DND-41 (cell line): ENCODE measurements at regions not wholly inside any gene's neighbourhood (a gene's known extent, or its start where the extent isn't known, plus 50 kb on each side); places are given as distances from the start of the nearest gene placed in this dataset.

Experiments used
- ATAC-seq: fragments of 200-7000 bp; cut with Tn5 transposase; 3 replicates; pipeline ENCODE4 v1.9.1; 2021; ENCODE audit warnings: low read depth; ENCODE audit not compliant: insufficient read depth
- DNase-seq: peaks from one replicate; pipeline ENCODE4 v3.0.0-alpha.2; 2020
- H2AFZ ChIP-seq: 2 replicates; pipeline ENCODE4 v1.6.0; 2012; ENCODE audit warnings: low read depth, low read length
- H3K27ac ChIP-seq: 2 replicates; pipeline ENCODE4 v1.5.1; 2012; ENCODE audit warnings: low read length, inconsistent platforms
- H3K27me3 ChIP-seq: fragments of 200-600 bp; sonication (generic); 2 replicates; pipeline ENCODE4 v1.6.0; 2012; ENCODE audit warnings: low read length, mild to moderate bottlenecking, inconsistent platforms; ENCODE audit not compliant: insufficient read depth, poor library complexity
- H3K36me3 ChIP-seq: 2 replicates; pipeline ENCODE4 v1.5.1; 2012; ENCODE audit warnings: low read length, inconsistent platforms; ENCODE audit not compliant: insufficient read depth
- H3K4me1 ChIP-seq: 2 replicates; pipeline ENCODE4 v1.5.1; 2012; ENCODE audit warnings: mild to moderate bottlenecking, low read length; ENCODE audit not compliant: insufficient read depth
- H3K4me2 ChIP-seq: 2 replicates; pipeline ENCODE4 v1.6.0; 2012; ENCODE audit warnings: mild to moderate bottlenecking, moderate library complexity, low read length, inconsistent platforms; ENCODE audit not compliant: insufficient read depth
- H3K4me3 ChIP-seq, 2 experiments: fragments of 200-600 bp in 1 of 2; shearing (Covaris generic) in 1 of 2; 2 replicates each; pipeline ENCODE4 v1.5.1; 2012 to 2016; ENCODE audit warnings: inconsistent platforms in 2 of 2, low read length in 2 of 2, mild to moderate bottlenecking in 2 of 2, low read depth in 1 of 2, moderate library complexity in 1 of 2
- H3K79me2 ChIP-seq: 2 replicates; pipeline ENCODE4 v1.6.0; 2012; ENCODE audit warnings: low read length, inconsistent platforms; ENCODE audit not compliant: insufficient read depth
- H3K9ac ChIP-seq: 2 replicates; pipeline ENCODE4 v1.6.0; 2012; ENCODE audit warnings: low read depth, mild to moderate bottlenecking, inconsistent platforms, low read length, moderate library complexity
- H3K9me3 ChIP-seq: 2 replicates; pipeline ENCODE4 v1.5.1; 2012; ENCODE audit warnings: low read length, moderate library complexity, mild to moderate bottlenecking, inconsistent platforms; ENCODE audit not compliant: insufficient read depth, severe bottlenecking
- H4K20me1 ChIP-seq: 2 replicates; pipeline ENCODE4 v1.6.0; 2012; ENCODE audit warnings: low read length; ENCODE audit not compliant: insufficient read depth
- EZH2 ChIP-seq: IDR thresholded peaks from 3 replicates; pipeline ENCODE4 v1.6.1; 2012; ENCODE audit warnings: borderline replicate concordance, low read depth, mild to moderate bottlenecking, moderate library complexity, low read length, inconsistent platforms; ENCODE audit not compliant: severe bottlenecking
- TF ChIP-seq, protein P1 (sequence below): IDR thresholded peaks from 2 replicates; pipeline ENCODE4 v1.5.1; 2012; ENCODE audit warnings: borderline replicate concordance, low read length, moderate library complexity, mild to moderate bottlenecking; ENCODE audit not compliant: poor library complexity, severe bottlenecking; ENCODE audit errors: extremely low read depth

DNA sequence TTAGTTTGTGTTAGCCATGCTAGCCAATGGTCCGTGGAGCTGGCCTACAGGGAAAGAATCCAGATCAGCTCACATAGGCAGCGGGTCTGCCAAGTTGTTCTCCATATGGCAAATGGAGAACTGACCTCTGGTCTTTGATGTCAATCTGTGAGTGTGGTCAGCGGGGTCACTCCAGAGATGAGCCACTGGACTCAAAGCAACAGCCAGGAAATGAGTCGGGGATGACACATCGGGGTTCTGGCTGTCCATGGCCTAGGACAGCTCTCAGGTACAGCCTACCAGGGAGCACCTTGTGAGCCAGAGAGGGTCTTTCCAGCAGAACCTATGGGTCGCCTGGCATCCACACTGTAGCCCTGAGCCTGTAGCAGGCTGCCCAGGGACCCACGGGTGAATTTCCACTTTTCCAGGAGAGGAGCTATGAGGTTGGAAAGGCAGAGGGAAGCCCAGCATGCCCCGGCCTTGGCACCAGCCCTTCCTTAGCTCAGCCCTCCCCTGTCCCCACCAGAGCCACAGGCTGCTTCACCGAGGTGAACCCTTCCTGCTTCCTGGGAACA is 203.0 kb upstream of the TNRC6C start:
- no peak overlapping the region for H3K4me2 ChIP-seq
- no peak for ATAC-seq
- no peaks in the 10 kb centered on the region for H3K27me3 ChIP-seq

DNA sequence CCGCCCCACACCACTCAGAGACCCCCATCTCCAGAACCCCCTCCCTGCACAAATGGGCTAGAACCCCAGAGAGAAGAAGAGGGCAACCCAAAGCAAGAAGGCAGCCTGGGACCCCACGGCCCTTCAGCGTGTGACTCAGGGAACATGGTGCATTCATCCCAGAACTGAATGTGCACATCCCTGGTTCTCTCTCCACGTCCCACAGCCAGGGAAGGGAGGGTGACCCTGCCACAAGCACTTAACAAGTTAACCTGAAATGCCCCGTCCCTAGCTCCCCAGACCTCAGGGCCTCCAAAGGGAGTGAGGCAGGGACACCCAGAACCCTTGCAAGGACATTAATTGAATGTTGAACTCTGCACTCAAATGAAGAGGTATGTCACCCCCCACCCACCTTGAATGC is 202.5 kb upstream of the TNRC6C start:
- Histone ChIP-seq H2AFZ (no peak overlapping the region), H4K20me1 (no peaks in the 10 kb centered on the region), H3K4me1 (no peaks in the 10 kb centered on the region), H3K4me2 (no peak overlapping the region), H3K9me3 (no peaks in the 10 kb centered on the region), H3K36me3 (no peaks in the 10 kb centered on the region), H3K4me3 (no peak overlapping the region), H3K27me3 (no peaks in the 10 kb centered on the region), H3K27ac (no peak overlapping the region), H3K79me2 (no peaks in the 10 kb centered on the region), H3K9ac (no peak overlapping the region)
- TF ChIP-seq, protein P1, sequence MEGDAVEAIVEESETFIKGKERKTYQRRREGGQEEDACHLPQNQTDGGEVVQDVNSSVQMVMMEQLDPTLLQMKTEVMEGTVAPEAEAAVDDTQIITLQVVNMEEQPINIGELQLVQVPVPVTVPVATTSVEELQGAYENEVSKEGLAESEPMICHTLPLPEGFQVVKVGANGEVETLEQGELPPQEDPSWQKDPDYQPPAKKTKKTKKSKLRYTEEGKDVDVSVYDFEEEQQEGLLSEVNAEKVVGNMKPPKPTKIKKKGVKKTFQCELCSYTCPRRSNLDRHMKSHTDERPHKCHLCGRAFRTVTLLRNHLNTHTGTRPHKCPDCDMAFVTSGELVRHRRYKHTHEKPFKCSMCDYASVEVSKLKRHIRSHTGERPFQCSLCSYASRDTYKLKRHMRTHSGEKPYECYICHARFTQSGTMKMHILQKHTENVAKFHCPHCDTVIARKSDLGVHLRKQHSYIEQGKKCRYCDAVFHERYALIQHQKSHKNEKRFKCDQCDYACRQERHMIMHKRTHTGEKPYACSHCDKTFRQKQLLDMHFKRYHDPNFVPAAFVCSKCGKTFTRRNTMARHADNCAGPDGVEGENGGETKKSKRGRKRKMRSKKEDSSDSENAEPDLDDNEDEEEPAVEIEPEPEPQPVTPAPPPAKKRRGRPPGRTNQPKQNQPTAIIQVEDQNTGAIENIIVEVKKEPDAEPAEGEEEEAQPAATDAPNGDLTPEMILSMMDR = no peak
- no peak for TF ChIP-seq EZH2
- no peak for ATAC-seq
- no peak for DNase-seq

More for the DNA sequence above, 203.0 kb upstream of the TNRC6C start:
- no peak overlapping the region for H3K4me3 ChIP-seq
- H3K36me3 ChIP-seq = no peaks in the 10 kb centered on the region
- no peak overlapping the region for H2AFZ ChIP-seq
- TF ChIP-seq EZH2 = no peak
- TF ChIP-seq, protein P1 = no peak
- no peaks in the 10 kb centered on the region for H3K9me3 ChIP-seq
- no peak for DNase-seq
- no peaks in the 10 kb centered on the region for H4K20me1 ChIP-seq
- H3K9ac ChIP-seq = no peak overlapping the region
- no peak overlapping the region for H3K27ac ChIP-seq
- no peaks in the 10 kb centered on the region for H3K4me1 ChIP-seq
- H3K79me2 ChIP-seq = no peaks in the 10 kb centered on the region

DNA sequence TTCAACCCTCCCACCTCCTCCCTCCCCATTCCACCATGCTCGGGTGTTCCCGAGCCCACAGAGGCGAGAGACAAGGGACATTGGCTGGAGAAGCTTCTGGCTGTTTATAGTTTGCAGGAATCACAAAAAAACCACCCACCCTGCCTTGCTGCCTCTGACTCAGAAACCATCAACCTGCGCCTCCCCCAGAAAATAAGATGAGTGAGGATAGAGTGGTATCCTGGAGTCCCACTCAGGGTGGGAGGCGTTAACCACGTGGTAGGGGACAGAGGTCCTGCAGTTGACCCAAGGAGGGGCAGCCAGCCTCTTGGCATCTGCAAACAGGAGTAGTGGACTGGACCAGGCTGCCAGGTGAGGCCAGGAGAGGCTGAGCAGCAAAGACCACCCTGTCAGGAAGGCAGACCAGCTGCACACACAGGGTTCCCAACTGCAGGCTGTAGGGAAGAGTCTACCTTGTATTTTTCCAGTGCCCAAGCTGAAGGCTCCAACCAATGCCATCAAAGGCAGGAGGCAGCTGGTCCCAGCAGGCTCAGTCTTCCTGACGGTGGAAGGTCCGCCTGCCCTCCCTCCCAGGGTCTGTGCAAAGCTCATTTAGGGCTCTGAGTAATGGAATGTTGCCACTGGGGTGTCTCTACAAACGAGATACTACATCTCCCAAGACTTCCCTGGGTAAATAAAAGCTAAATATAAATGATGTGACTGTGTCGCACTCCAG is 201.5 kb upstream of the TNRC6C start:
- H3K27me3 ChIP-seq = no peaks in the 10 kb centered on the region
- H3K36me3 ChIP-seq = no peaks in the 10 kb centered on the region
- no peaks in the 10 kb centered on the region for H3K79me2 ChIP-seq
- no peak overlapping the region for H3K4me2 ChIP-seq
- no peak overlapping the region for H3K4me3 ChIP-seq
- no peak for TF ChIP-seq EZH2
- TF ChIP-seq, protein P1 = no peak
- no peak overlapping the region for H3K27ac ChIP-seq
- H4K20me1 ChIP-seq = no peaks in the 10 kb centered on the region
- no peaks in the 10 kb centered on the region for H3K4me1 ChIP-seq
- H3K9ac ChIP-seq = no peak overlapping the region
- H3K9me3 ChIP-seq = no peaks in the 10 kb centered on the region
- H2AFZ ChIP-seq = no peak overlapping the region
- no peak for ATAC-seq
- no peak for DNase-seq
